GM12873 (cell line): ENCODE measurements at regions not wholly inside any gene's neighbourhood (a gene's known extent, or its start where the extent isn't known, plus 50 kb on each side); places are given as distances from the start of the nearest gene placed in this dataset.

Source experiments
- CTCF ChIP-seq: IDR thresholded peaks from 2 replicates; pipeline ENCODE4 v1.5.1; 2012; ENCODE audit warnings: low read depth, mild to moderate bottlenecking, moderate library complexity, low read length, control low read depth; ENCODE audit not compliant: insufficient read depth; ENCODE audit errors: missing control alignments

DNA sequence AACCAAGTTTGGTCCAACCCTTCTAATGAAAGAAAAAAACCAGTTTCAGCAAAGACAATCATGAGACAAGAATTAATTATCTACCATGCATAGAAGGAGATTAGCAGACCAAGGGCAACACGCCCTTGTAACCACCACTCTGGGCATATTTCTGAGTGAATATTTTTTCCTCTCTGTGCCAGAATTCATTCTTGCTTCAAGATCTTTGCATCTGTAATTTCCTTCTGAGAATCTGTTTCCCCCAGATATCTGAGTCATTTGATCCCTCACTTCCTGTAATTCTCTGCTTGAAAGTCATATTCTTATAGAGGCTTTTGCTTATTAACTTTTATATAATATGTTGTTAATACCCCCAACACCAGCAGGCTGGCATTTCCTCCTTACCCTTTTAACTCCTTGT, 243.7 kb downstream of the SLC16A7 start:
- TF ChIP-seq CTCF, result no peak

- no peak for TF ChIP-seq CTCF
Measured at GRCh38 chr12:59843260-59843843, 247.5 kb downstream of the SLC16A7 start.

- no peak for TF ChIP-seq CTCF
Measured at GRCh38 chr12:59844750-59845149, 248.9 kb downstream of the SLC16A7 start.

DNA sequence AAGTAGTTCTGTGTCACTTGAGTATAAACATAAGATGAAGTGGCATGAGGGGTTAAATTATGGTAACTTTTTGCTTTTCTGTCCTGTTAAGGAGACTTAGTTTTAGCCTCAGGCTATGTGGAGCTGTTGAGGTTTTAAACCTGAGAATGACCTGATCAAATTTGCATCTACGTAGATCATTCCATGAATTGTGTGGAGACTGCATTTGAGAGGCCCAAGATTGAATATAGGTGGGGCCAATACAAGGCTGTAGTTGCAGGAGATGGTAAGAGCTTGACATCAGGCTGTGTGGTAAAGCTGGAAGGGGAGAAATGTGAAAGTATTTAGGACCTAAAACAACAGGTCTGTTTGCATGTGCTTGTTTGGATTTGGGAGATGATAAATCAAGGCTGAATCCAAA, 249.5 kb downstream of the SLC16A7 start:
- no peak for TF ChIP-seq CTCF

DNA sequence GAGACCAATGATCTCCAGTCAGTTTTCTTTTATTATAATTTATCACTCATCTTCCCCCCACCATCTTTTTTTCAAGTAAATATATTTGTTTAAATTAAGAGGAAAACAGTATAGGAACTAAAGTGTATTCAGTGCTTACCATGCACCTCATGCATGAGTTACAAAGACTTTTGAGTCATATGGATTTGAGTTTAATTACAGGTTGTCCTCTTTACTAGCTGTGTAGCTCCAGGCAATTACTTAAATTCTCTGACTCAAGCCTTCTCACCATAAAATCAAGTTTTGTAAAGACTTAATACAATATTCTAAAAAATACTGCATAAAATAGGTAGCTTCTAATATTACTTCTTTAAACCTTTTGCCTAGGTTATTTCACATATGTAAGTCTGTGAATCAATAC, 251.3 kb downstream of the SLC16A7 start:
- TF ChIP-seq CTCF, result no peak

DNA sequence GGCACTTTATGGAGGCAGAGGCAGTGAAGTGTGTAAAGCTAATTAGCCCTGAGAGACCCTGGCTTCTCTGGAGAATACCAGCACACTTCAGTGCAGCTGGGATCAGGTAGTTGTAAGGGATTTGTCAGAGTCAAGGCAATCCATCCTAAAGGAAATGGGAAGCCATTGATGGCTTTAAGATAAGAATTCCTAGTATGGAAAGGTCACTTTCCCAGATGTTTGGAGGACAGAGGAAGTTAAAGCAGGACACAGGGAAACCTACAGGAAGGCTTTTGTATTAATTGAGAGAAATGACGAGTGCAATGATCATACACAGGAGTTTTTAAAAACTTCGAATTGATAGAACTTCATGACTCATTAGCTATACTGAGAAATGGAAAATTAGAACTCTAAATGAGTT, 254.4 kb downstream of the SLC16A7 start:
- TF ChIP-seq CTCF, result no peak

GRCh38 chr12:59858508-59859170, 262.8 kb downstream of the SLC16A7 start:
- no peak for TF ChIP-seq CTCF
